MM.1S (cell line): ENCODE measurements at regions not wholly inside any gene's neighbourhood (a gene's known extent, or its start where the extent isn't known, plus 50 kb on each side); places are given as distances from the start of the nearest gene placed in this dataset.

Source experiments
- CTCF ChIP-seq: fragments of 300-600 bp; sonication (generic); IDR thresholded peaks from 2 replicates; pipeline ENCODE4 v1.5.1; 2016; ENCODE audit warnings: antibody characterized with exemption, low read length, mixed read lengths
- EZH2 ChIP-seq: fragments of 300-600 bp; sonication (generic); optimal IDR thresholded peaks from 2 replicates; pipeline ENCODE3; 2017; ENCODE audit warnings: low read depth, mild to moderate bottlenecking, antibody characterized with exemption, low read length, mixed read lengths
- EZH2phosphoT487 ChIP-seq: fragments of 300-600 bp; sonication (generic); IDR thresholded peaks from 2 replicates; pipeline ENCODE4 v1.6.1; 2018; ENCODE audit warnings: antibody characterized with exemption, low read length

- TF ChIP-seq CTCF (no peak), EZH2 (no peak), EZH2phosphoT487 (no peak)
Observed at GRCh38 chr3:166201476-166201875, 364.3 kb upstream of the BCHE start.
